CD4-positive, alpha-beta memory T cell (primary cell): ENCODE measurements at regions not wholly inside any gene's neighbourhood (a gene's known extent, or its start where the extent isn't known, plus 50 kb on each side); places are given as distances from the start of the nearest gene placed in this dataset.
A peak's percentile ranks its signal among the peaks of the same experiment; 100 is the strongest.

Experiments used
- CTCF ChIA-PET: fragments of 350-600 bp; sonication (Branson Sonifier 250); formaldehyde crosslinking; loops from one replicate; lab custom pipeline; 2021; ENCODE audit warnings: inconsistent platforms; ENCODE audit not compliant: partially characterized antibody; lab: Charles Lee
- POLR2A ChIA-PET: fragments of 350-600 bp; sonication (Branson Sonifier 250); formaldehyde crosslinking; loops from one replicate; lab custom pipeline; 2021; ENCODE audit not compliant: partially characterized antibody; lab: Charles Lee
- DNase-seq, 5 donors: peaks; one replicate each; pipeline versions ENCODE4 v3.0.0 to v3.0.0-alpha.2; 2020 to 2022; ENCODE audit warnings: mixed read lengths in 1 of 5
- H3K27ac ChIP-seq: one replicate; pipeline ENCODE4 v1.7.0; 2013; ENCODE audit warnings: low read depth, low read length
- H3K27me3 ChIP-seq: 2 replicates; pipeline ENCODE4 v1.7.0; 2013; ENCODE audit warnings: mild to moderate bottlenecking, low read length, moderate library complexity; ENCODE audit not compliant: insufficient read depth
- H3K36me3 ChIP-seq: 2 replicates; pipeline ENCODE4 v1.7.0; 2013; ENCODE audit warnings: mild to moderate bottlenecking, low read length, moderate library complexity; ENCODE audit not compliant: insufficient read depth
- H3K4me1 ChIP-seq: 2 replicates; pipeline ENCODE4 v1.7.0; 2013; ENCODE audit warnings: mild to moderate bottlenecking, low read length, moderate library complexity; ENCODE audit not compliant: insufficient read depth
- H3K4me3 ChIP-seq, 2 donors: one replicate each; pipeline ENCODE4 v1.7.0; 2013; ENCODE audit warnings: low read length in 2 of 2, mild to moderate bottlenecking in 1 of 2
- H3K9me3 ChIP-seq, 2 donors: one replicate each; pipeline ENCODE4 v1.7.0; 2013; ENCODE audit warnings: low read length in 2 of 2, control low read depth in 1 of 2; ENCODE audit not compliant: control insufficient read depth in 1 of 2
- H3K27ac Mint-ChIP-seq, 7 donors: one replicate each; pipeline ENCODE4 v1.8.0; 2020 to 2021; ENCODE audit warnings: mixed read lengths in 7 of 7, mild to moderate bottlenecking in 6 of 7, inconsistent platforms in 3 of 7, moderate library complexity in 3 of 7
- H3K27me3 Mint-ChIP-seq, 2 donors: one replicate each; pipeline ENCODE4 v1.8.0; 2020 to 2021; ENCODE audit warnings: mixed read lengths in 2 of 2
- H3K36me3 Mint-ChIP-seq, 2 donors: one replicate each; pipeline ENCODE4 v1.8.0; 2020 to 2021; ENCODE audit warnings: mixed read lengths in 2 of 2, inconsistent platforms in 1 of 2, mild to moderate bottlenecking in 1 of 2
- H3K4me1 Mint-ChIP-seq, 4 donors: one replicate each; pipeline ENCODE4 v1.8.0; 2020 to 2021; ENCODE audit warnings: mixed read lengths in 4 of 4, mild to moderate bottlenecking in 1 of 4
- H3K4me3 Mint-ChIP-seq, 8 donors: one replicate each; pipeline ENCODE4 v1.8.0; 2020 to 2021; ENCODE audit warnings: mixed read lengths in 8 of 8, mild to moderate bottlenecking in 7 of 8, moderate library complexity in 6 of 8, inconsistent platforms in 3 of 8
- H3K9me3 Mint-ChIP-seq, 8 donors: one replicate each; pipeline ENCODE4 v1.8.0; 2020 to 2021; ENCODE audit warnings: mixed read lengths in 8 of 8, mild to moderate bottlenecking in 5 of 8, inconsistent platforms in 3 of 8, moderate library complexity in 1 of 8
- intact Hi-C: fragments of 100-400 bp; cut with micrococcal nuclease; formaldehyde crosslinking; loops from one replicate; pipeline ENCODE4 v1.15.1; 2023

- POLR2A ChIA-PET = no interaction called here
- Histone ChIP-seq H3K36me3 (no peaks in the 10 kb centered on the region), H3K27ac (no peak overlapping the region), H3K4me3 (no peak overlapping the region), H3K9me3 (no peaks in the 10 kb centered on the region), H3K27me3 (no peaks in the 10 kb centered on the region), H3K4me1 (peaks cover 7% of the 10 kb centered on the region)
- H3K36me3 Mint-ChIP-seq = no peaks in the 10 kb centered on the region
- no peak overlapping the region for H3K27ac Mint-ChIP-seq
- peaks cover 0 to 19% (median 2%) of the 10 kb centered on the region in 8 donors for H3K9me3 Mint-ChIP-seq
- no peaks in the 10 kb centered on the region for H3K27me3 Mint-ChIP-seq
- peaks cover 9 to 15% (median 14%) of the 10 kb centered on the region in 4 donors for H3K4me1 Mint-ChIP-seq
- DNase-seq = no peak
- intact Hi-C loops = no loop called here
- CTCF ChIA-PET = interaction anchor here (0.8 kb wide), 1 partner anchor 11 kb away, joined by 3 read pairs; no protein-coding TSS in a partner anchor
- H3K4me3 Mint-ChIP-seq = no peak overlapping the region
Observed at GRCh38 chr3:16816048-16816780, 68.5 kb upstream of the PLCL2 start.

- ChIA-PET POLR2A (no interaction called here), CTCF (no interaction called here)
- Histone ChIP-seq H3K36me3 (no peaks in the 10 kb centered on the region), H3K9me3 (no peaks in the 10 kb centered on the region), H3K27ac (no peak overlapping the region), H3K4me1 (no peaks in the 10 kb centered on the region), H3K4me3 (no peak overlapping the region), H3K27me3 (no peaks in the 10 kb centered on the region)
- no peaks in the 10 kb centered on the region for H3K27me3 Mint-ChIP-seq
- no peak overlapping the region for H3K4me3 Mint-ChIP-seq
- no peak for DNase-seq
- peaks cover 5 to 14% (median 8%) of the 10 kb centered on the region in 4 donors for H3K4me1 Mint-ChIP-seq
- H3K27ac Mint-ChIP-seq = no peak overlapping the region
- intact Hi-C loops = no loop called here
- H3K9me3 Mint-ChIP-seq = peaks cover 0 to 19% (median 2%) of the 10 kb centered on the region in 8 donors
- H3K36me3 Mint-ChIP-seq = no peaks in the 10 kb centered on the region
Observed at GRCh38 chr3:16817197-16817596, 67.6 kb upstream of the PLCL2 start.

- no peak overlapping the region for H3K4me3 ChIP-seq
- peaks cover 5 to 16% (median 11%) of the 10 kb centered on the region in 4 donors for H3K4me1 Mint-ChIP-seq
- intact Hi-C loops = no loop called here
- H3K27me3 ChIP-seq = no peaks in the 10 kb centered on the region
- peaks cover 0 to 19% (median 2%) of the 10 kb centered on the region in 8 donors for H3K9me3 Mint-ChIP-seq
- H3K4me3 Mint-ChIP-seq = no peak overlapping the region
- H3K4me1 ChIP-seq = peaks cover 2% of the 10 kb centered on the region
- no peak for DNase-seq
- no peaks in the 10 kb centered on the region for H3K36me3 Mint-ChIP-seq
- no peaks in the 10 kb centered on the region for H3K27me3 Mint-ChIP-seq
- no peaks in the 10 kb centered on the region for H3K36me3 ChIP-seq
- no peaks in the 10 kb centered on the region for H3K9me3 ChIP-seq
- H3K27ac ChIP-seq = no peak overlapping the region
- ChIA-PET CTCF (no interaction called here), POLR2A (no interaction called here)
- H3K27ac Mint-ChIP-seq = no peak overlapping the region
Observed at GRCh38 chr3:16818194-16818593, 66.6 kb upstream of the PLCL2 start.

- H3K4me1 ChIP-seq = peaks cover 10% of the 10 kb centered on the region
- POLR2A ChIA-PET = no interaction called here
- H3K27me3 Mint-ChIP-seq = no peaks in the 10 kb centered on the region
- peaks cover 11 to 23% (median 18%) of the 10 kb centered on the region in 4 donors for H3K4me1 Mint-ChIP-seq
- no peaks in the 10 kb centered on the region for H3K9me3 ChIP-seq
- H3K9me3 Mint-ChIP-seq = peaks cover 0 to 19% (median 2%) of the 10 kb centered on the region in 8 donors
- H3K4me3 ChIP-seq = no peak overlapping the region
- intact Hi-C loops = no loop called here
- no peak overlapping the region for H3K4me3 Mint-ChIP-seq
- H3K27ac ChIP-seq = no peak overlapping the region
- H3K27me3 ChIP-seq = no peaks in the 10 kb centered on the region
- H3K27ac Mint-ChIP-seq = no peak overlapping the region
- no peak for DNase-seq
- CTCF ChIA-PET = interaction anchor here (1.1 to 1.4 kb wide), 2 partner anchors 8 to 9 kb away, joined by 3 read pairs; no protein-coding TSS in a partner anchor
- no peaks in the 10 kb centered on the region for H3K36me3 Mint-ChIP-seq
- H3K36me3 ChIP-seq = no peaks in the 10 kb centered on the region
Observed at GRCh38 chr3:16818945-16819344, 65.8 kb upstream of the PLCL2 start.

- Histone ChIP-seq H3K27me3 (no peaks in the 10 kb centered on the region), H3K36me3 (no peaks in the 10 kb centered on the region), H3K27ac (no peak overlapping the region), H3K4me1 (peaks cover 23% of the 10 kb centered on the region), H3K4me3 (no peak overlapping the region), H3K9me3 (no peaks in the 10 kb centered on the region)
- no peak for DNase-seq
- ChIA-PET POLR2A (interaction anchor here (0.6 kb wide), 1 partner anchor 15 kb away, joined by 3 read pairs; no protein-coding TSS in a partner anchor), CTCF (interaction anchor here (1.2 to 1.4 kb wide), 2 partner anchors 9 to 11 kb away, joined by 3 to 4 read pairs; no protein-coding TSS in a partner anchor)
- H3K9me3 Mint-ChIP-seq = peaks cover 0 to 19% (median 2%) of the 10 kb centered on the region in 8 donors
- peak overlapping the region in 1 of 7 donors; percentile 8 for H3K27ac Mint-ChIP-seq
- H3K36me3 Mint-ChIP-seq = no peaks in the 10 kb centered on the region
- intact Hi-C loops = no loop called here
- H3K27me3 Mint-ChIP-seq = no peaks in the 10 kb centered on the region
- H3K4me1 Mint-ChIP-seq = peaks cover 21 to 36% (median 29%) of the 10 kb centered on the region in 4 donors
- H3K4me3 Mint-ChIP-seq = no peak overlapping the region
Observed at GRCh38 chr3:16820485-16820884, 64.3 kb upstream of the PLCL2 start.

GRCh38 chr3:16821053-16821452, 63.7 kb upstream of the PLCL2 start:
- Mint-ChIP-seq H3K36me3 (no peaks in the 10 kb centered on the region), H3K27me3 (no peaks in the 10 kb centered on the region), H3K27ac (no peak overlapping the region), H3K9me3 (peaks cover 0 to 19% (median 2%) of the 10 kb centered on the region in 8 donors), H3K4me3 (no peak overlapping the region), H3K4me1 (peaks cover 21 to 37% (median 30%) of the 10 kb centered on the region in 4 donors)
- intact Hi-C loops = no loop called here
- Histone ChIP-seq H3K4me3 (no peak overlapping the region), H3K27me3 (no peaks in the 10 kb centered on the region), H3K9me3 (no peaks in the 10 kb centered on the region), H3K27ac (no peak overlapping the region), H3K36me3 (no peaks in the 10 kb centered on the region), H3K4me1 (peaks cover 23% of the 10 kb centered on the region)
- no peak for DNase-seq
- CTCF ChIA-PET = interaction anchor here (1.2 kb wide), 1 partner anchor 219 kb away, joined by 3 read pairs; no protein-coding TSS in a partner anchor
- POLR2A ChIA-PET = interaction anchor here (0.6 kb wide), 1 partner anchor 16 kb away, joined by 3 read pairs; no protein-coding TSS in a partner anchor

GRCh38 chr3:16824081-16824696, 60.6 kb upstream of the PLCL2 start:
- DNase-seq = peak in 4 of 5 donors; percentile 47 to 60 (median 51)
- no peaks in the 10 kb centered on the region for H3K27me3 Mint-ChIP-seq
- no peaks in the 10 kb centered on the region for H3K36me3 Mint-ChIP-seq
- Histone ChIP-seq H3K9me3 (no peaks in the 10 kb centered on the region), H3K36me3 (no peaks in the 10 kb centered on the region), H3K27ac (peak overlapping the region; percentile 5), H3K4me3 (peak overlapping the region in 1 of 2 donors; percentile 2), H3K4me1 (peaks cover 23% of the 10 kb centered on the region), H3K27me3 (no peaks in the 10 kb centered on the region)
- H3K9me3 Mint-ChIP-seq = peaks cover 0 to 11% (median 0%) of the 10 kb centered on the region in 8 donors
- H3K4me3 Mint-ChIP-seq = peak overlapping the region; percentile 5 to 84 (median 62)
- peak overlapping the region; percentile 68 to 88 (median 77) for H3K27ac Mint-ChIP-seq
- peaks cover 26 to 49% (median 38%) of the 10 kb centered on the region in 4 donors for H3K4me1 Mint-ChIP-seq
- intact Hi-C loops = no loop called here
- ChIA-PET POLR2A (interaction anchor here (1.0 to 1.7 kb wide), 6 partner anchors 17 to 64 kb away, joined by 3 to 8 read pairs (median 4); partner anchors contain the start of gene PLCL2), CTCF (interaction anchor here (1.4 to 1.6 kb wide), 2 partner anchors 14 to 61 kb away, joined by 3 to 8 read pairs; partner anchors contain the start of gene PLCL2)
